Activated T-cell treated with anti-CD3 and anti-CD28 coated beads for 1 hour (primary cell): ENCODE measurements at regions not wholly inside any gene's neighbourhood (a gene's known extent, or its start where the extent isn't known, plus 50 kb on each side); places are given as distances from the start of the nearest gene placed in this dataset.

Experiments
- DNase-seq: peaks from one replicate; pipeline ENCODE4 v3.0.0-alpha.2; 2020; ENCODE audit warnings: low read depth

DNA sequence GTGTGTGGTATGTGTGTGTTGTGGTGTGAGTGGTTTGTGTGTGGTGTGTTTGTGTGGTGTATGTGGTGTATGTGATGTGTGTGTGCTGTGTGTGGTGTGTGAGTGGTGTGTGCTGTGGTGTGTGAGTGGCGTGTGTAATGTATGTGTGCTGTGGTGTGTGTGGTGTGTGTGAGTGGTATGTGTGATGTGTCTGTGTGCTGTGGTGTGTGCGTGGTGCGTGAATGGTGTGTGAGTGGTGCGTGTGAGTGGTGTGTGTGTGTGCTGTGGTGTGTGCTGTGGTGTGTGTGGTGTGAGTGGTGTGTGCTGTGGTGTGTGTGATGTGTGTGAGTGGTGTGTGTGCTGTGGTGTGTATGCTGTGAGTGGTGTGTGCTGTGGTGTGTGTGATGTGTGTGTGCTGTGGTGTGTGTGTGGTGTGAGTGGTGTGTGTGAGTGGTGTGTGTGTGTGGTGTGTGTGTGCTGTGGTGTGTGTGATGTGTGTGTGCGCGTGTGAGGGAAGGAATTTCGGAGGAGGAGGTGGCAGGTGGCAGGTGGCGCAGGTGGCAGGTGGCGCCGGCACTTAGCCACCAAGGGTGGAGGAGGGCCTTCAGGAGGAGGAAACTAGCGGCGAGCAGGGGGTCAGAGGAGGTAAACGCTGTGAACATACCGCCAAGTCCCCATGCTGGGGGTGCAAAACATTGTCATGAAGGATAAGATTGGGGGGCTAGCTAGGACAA, 191.8 kb downstream of the MELK start:
- no peak for DNase-seq

DNA sequence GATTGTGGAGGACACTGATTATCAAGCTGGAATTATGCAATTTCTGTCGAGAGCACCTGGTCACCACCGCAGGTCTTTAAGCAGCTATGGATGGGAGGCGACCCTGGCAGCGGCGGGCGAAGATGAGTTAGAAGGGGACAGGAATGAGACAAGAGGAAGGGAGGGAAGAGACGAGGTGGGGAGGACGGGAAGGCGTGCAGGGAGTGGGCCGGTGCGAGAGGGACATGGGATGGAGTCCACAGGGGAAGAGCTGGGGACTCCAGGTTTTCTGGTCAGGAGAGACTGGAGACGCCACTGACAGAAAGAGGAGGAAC, 192.3 kb downstream of the MELK start:
- DNase-seq = no peak

DNA sequence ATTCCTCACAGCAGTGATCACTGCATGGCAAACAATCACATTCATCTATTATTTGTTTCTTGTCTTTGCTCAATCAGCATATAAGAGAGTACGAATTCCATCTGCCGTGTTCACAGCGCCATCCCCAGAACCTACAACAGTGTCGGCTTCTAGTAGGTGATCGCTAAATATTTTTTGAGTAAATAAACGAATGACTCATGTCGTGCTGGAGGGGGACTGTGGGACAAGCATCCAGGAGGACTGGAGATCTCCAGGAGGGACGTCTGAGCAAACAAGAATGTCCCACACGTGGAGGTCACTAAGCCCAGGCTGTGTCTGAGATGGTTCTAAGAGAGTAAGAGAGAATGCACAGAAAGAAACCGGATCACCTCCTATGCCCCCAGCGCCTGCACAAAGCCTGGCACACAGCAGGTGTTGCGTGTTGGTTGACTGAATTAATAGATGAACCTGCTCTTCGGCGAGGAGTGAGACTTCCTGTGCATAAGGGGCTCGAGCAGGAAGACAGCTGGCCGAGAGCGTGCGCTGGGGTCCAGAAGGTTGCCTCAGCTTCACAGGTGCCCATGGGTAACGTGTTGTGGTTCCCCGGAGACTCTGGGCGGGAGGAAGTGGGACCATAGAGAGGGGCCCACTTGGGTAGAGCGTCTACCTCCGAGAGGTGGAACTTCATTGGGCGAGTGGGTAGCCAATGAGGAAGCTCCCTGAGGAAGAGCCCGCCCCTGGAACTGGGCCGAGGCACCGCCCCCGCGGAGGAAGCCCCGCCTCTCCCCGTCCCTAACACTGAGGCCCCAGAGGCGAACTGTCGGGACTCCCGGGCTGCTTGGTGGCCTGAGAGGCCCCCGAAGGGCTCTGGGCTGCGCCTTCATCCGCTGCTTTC, 193.0 kb downstream of the MELK start:
- peak; percentile 82 for DNase-seq

DNA sequence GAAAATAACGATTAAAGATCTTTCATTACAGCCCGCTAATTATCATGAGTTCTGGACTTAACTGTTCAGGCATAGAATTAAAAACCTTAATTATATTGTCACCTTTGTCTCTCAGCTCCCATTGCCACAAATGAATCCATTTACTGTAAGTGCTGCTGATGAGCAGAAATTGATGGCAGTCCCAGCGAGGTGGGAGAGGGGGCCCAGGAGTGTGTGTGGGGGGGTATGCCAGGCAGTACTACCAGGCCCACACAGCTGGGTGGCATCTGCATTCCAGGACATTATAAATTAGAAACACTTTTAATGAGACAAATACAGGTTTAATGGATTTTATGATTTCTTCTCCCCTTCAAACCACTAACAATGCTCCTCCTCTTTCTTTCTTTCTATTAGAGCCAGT, 196.0 kb downstream of the MELK start:
- DNase-seq = no peak

DNA sequence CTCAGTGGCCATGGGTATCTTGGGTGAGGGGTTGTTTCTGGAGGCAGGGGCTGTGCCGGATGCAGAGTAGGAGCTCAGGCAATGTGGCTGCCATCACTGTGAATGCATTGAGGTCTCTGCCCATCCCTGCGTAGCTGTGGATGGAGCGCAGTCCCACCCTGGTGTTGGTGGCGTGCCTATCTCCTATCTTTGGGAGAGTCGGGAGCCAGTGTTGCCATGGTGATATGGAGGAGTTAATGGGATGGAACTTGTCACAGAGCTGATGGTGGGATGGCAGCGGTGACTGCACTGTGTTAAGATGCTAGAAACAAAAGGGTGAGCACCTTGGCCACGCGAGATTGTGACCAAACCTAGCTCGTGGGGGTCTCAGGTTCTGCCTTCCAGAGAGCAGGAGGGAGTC, 197.3 kb downstream of the MELK start:
- no peak for DNase-seq

DNA sequence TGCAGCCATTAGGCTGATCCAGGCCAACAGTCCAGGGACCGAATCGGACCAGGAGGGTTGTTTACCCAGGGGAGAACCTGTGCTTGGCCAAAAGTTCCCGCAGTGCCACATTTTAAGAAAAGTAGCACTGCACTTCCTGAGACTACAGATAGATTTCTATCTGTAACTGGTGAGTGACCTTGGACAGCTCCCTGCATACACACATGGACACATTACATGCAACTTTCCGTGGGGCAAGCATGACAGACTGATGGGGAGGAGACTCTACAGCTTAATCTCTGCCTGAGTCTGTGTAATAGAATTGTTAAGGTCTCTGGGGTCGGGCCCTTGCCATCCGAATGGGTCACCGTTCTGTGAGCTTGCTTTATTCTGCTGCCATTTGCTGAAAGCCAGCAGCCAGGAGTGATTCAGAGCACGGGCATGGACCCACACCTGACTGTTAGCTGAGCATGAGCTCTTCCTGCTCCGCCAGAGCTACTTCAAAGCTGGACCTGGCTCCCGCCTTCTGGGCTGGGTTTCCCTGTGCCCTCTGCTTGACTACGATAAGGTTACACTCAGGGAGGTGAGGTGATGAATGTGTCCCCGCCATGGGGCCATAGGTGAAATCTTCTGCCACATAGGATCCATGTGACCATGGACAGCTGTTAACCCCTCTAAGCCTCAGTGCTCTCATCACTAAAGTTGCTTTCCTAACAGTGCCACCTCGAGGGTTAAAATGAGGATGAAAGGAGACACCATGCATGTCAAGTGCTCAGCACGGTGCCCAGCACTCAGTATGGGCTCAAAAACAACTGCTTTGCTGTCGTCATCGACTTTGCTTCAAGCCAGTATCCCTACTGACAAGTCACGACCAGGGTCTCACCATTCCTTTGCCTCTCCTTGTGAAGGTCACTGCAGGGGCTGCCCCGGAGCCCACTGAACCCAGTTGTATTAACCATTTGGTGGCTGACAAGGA, 200.0 kb downstream of the MELK start:
- DNase-seq = no peak

DNA sequence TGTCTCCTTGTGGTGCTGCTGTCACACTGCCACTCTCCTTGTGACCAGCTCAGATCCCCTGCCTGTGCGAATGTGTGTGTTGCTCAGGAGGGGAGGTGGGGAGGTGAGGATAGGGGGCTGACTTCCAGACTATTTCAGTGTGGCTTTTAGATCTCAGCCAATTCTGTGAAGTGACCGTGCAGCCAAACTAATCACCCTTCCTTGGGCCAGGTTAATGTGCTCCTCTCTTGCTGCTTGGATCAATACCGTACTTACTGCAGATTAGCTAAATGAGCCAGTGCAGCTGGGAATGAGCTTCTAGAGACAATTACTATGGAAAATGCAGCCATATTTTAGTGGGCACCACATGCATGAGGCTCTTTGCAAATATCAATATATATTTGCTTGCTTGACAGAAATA, 206.0 kb downstream of the MELK start:
- no peak for DNase-seq

DNA sequence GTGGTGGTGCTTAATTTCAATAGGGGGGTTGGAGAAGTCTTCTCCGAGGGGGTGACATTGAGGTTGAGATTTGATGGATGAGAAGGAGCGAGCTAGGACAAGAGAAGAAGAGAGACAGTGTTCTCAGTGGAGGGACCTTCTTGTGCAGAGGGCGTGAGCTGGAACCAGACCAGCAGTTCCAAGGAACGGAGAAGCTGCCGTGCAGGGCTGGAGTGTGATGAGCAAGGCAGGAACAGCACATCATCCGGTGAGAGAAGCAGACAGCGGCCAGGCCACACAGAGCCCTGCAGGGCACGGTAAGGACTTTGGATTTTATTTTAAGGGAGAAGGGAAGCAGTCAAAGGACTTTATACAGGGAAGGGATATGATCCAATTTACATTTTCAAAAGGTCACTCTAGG, 206.9 kb downstream of the MELK start:
- no peak for DNase-seq

DNA sequence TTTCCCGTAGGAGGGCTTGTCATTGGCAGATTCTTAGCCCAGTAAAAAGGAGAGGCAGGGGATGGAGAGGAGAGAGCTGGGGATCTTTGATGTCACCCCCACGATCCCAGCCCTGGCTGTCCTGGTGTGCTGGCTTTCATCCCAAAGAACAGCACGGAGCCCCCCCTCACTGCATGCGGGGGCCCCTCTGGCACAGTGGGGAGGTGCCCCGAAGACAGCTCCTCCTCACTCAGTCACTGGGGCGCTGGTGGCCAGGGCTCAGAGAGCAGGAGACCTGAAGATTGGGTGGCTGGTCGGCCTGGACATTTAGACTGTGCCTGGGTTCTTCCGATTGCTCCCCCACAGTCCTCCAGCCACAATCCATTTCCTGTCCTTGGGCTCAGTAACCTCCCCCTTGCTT, 207.5 kb downstream of the MELK start:
- DNase-seq = no peak

DNA sequence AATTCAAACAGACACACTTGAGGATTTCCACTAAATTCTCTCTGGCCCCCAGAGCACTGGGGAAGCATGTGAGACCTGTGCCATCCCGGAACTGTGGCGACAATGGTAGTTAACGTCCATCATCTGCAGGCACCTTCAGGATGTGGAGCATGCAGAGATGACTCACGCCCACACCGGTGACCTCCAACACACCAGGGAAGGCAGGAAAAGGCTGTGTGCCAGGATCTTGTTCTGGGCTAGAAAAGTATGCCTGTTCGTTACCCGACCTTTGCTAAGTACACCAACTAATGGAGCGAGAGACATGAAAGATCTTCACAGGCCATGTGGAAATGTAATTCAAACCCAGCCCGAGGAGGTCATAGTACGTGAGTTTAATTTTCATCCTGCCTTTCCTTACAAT, 208.8 kb downstream of the MELK start:
- no peak for DNase-seq
